GM21576 (cell line): ENCODE measurements at regions not wholly inside any gene's neighbourhood (a gene's known extent, or its start where the extent isn't known, plus 50 kb on each side); places are given as distances from the start of the nearest gene placed in this dataset.

Experiments used
- ATAC-seq: cut with Tn5 transposase; IDR thresholded peaks from one replicate; pipeline ENCODE4 v1.9.1; 2021; ENCODE audit warnings: mild to moderate bottlenecking, moderate library complexity; ENCODE audit not compliant: unreplicated experiment

DNA sequence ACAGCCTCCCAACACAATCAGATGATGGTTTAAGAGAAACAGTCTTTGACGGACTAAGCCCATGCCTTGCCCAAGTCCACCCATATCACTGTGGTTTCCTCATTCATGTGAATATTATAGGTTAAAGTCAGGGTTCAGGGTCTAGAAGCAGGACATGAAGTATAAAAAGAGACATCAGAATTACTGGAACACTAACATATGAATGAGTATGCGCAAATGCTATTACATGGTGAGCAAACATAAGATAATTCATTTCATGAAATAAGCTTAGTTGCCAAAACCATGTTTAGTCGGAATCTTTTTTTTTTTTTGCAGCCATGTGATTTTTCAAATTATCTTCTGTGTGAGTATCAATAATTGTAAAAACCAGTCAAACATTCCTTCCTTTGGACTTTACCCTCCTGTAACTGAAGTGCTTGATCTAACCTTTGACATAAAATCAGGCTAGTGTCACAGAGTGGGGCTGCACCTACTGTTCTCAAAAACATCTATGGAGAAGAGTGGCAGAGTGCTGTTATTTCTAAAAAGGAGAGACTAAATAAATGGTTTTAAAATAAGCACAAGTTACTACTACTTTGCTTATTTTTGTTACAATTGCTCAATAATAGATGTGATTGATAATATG, 84.9 kb upstream of the NRIP1 start:
- no peak for ATAC-seq

GRCh38 chr21:15151385-15152103, 86.7 kb upstream of the NRIP1 start:
- no peak for ATAC-seq

DNA sequence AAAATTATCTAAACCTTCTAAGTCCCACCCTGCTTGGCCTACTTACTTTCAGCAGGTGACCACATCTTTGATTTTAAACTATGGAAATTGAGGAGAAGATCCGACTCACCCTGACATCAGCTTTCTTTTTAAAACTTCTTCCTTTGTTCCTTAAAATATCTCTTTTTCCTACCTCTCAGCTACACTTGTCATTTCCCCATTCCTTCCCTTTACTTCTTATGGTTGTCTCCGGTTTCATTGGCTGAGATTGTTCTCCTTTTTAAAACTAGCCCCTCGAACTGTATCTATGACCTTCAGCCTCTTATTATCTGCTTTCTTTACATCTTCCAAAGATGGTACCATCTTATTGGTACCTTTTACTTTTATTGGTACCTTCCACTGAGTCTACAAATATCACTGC, 87.8 kb upstream of the NRIP1 start:
- no peak for ATAC-seq

GRCh38 chr21:15159382-15160020, 94.7 kb upstream of the NRIP1 start:
- ATAC-seq, result peak; percentile 79

DNA sequence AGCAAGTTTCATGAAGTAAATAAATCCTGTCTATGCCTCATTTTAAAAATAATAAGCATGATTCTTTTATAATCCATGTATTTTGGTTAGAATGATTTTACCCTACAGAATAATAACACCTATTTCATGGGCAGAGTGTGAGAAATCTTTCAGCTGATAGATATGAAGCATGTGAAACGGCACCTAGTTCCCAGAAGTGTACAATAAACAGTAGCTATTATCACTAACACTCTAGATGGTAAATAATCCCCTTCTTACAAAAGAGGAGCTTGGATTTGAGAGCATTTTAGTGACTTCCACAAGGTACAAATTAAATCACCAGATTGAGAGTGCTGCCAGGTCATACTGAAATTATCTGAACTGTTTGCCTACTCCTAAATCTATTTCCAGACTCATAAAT, 95.3 kb upstream of the NRIP1 start:
- ATAC-seq, result no peak

GRCh38 chr21:15162921-15163320, 98.1 kb upstream of the NRIP1 start:
- no peak for ATAC-seq

- ATAC-seq, result no peak
Measured at GRCh38 chr21:15164273-15164672, 99.5 kb upstream of the NRIP1 start.

GRCh38 chr21:15164678-15165303, 100.0 kb upstream of the NRIP1 start:
- no peak for ATAC-seq

- no peak for ATAC-seq
Measured at GRCh38 chr21:15170614-15171013, 105.8 kb upstream of the NRIP1 start.

DNA sequence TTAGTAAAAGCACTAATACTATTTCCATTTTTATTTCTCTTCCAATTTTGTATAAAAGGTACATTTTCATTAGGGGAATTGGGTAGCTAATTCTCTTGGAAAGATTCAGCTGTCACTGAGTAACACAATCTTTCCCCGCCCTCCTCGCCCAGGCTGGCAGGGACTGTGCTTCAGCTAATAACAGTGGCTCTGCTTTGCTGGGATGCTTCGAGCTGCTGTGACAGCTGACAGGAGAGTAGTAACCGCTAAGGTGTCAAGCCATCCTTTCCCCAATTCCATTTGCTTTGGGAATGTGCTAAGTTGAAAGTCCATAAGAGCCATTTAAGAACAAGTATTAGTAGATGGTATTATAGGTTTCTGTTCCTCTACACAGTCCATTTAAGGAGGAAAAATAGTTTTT, 106.7 kb upstream of the NRIP1 start:
- ATAC-seq, result no peak

DNA sequence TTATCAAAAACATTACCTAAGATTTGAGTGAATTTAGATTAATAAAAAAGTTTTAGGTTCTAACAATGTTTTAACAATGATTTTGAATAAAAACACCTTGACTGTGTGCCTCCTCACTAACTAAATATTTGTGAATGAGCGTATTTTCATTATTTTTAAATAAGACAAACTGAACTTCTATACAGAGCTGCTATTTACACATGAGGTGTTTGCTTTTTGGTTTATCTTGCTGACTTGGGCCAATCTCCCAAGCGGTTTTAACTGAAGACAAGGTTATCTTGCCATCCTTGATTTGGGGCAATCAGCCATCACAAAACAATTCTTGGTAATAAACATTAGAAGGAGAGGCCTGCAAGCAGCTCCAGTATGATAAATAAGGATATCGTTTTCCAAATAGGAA, 108.2 kb upstream of the NRIP1 start:
- no peak for ATAC-seq

DNA sequence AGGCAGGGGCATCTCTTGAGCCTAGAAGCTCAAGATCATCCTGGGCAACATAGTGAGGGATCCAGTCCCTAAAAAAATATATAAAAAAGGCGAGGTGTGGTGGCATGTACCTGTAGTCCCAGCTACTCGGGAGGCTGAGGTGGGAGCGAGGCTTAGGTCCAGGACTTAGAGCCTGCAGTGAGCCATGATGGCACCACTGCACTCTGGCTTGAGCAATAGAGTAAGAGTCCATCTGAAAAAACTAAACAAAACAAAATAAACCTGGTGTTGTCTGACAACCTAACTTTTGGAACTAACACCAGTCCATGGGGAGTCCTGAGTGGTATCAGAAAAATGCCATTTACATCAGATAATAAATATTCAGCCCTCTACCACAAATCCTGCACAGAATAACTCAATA, 110.1 kb upstream of the NRIP1 start:
- ATAC-seq, result no peak

DNA sequence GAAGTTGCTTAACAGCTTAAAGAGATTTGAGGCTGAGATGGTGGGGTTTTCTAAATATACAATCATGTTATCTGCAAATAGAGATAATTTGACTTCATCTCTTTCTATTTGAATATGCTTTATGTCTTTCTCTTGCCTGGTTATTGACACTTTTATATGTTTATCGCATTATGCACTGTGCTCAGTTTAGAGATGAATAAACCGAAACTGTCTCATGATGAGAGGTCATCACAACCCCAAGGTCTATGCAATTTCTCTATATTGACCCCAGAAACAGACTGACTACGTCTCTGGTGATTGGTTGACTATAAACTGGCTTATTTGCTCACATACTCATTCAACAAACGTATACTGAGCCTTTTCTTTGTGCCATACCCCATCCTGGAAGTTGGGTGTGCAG, 117.9 kb upstream of the NRIP1 start:
- ATAC-seq, result no peak

DNA sequence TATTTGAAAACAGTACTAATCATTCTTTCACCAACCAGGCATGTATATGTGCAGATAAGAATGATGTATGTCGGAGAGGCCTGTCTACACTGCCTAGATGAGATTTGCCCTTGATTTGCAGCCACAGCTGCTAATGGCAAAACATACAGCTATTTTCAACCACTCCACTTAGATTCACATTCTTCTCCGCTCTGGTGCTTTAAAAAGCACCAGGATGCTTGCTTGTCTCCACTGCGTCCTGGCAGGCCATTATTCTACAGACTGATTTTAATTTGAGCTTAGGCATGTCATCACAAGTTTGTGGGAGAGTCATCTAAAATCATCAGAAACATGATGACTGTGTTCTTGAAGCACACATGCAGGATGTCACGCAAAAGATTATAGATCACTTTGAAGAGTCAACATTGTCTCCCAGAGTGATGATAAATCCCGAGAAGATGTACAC, 119.0 kb upstream of the NRIP1 start:
- ATAC-seq, result no peak

DNA sequence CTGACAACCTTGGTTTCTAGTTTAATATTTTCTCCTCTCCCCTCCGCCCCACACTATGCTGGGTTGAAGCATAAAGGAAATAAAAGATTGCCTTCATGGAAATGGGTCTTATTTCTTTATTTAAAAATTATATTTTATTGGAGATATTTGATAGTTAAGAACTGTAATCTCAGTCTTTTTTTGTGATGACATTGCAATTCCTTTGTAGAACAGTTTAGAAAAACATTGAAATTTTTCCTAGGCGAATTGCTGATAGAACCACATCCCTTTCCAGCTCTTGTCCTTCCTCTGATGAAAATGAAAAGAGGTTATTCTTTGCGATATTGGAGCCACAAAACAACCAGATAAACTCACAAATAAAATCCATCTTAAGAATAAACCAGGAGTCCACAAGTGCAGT, 125.6 kb upstream of the NRIP1 start:
- ATAC-seq, result no peak

DNA sequence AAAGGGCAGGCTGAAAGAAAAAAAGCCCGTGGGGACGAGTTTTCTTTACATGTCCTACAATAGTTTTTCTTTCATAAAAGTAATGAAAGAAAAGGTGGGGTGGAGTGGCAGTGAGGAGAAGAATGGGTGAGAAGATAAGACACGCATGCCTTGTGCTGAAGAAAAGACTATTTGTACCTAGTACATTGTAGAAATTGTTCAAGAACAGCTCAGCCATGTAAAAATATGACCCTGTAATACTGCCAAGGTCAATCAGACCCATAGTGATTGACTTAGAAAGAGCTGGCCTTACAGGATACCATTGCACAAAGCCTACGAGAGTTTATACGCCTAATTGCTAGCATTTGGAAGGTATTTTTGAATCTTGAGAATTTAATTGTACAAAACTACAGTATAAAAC, 126.0 kb upstream of the NRIP1 start:
- no peak for ATAC-seq

- no peak for ATAC-seq
Measured at GRCh38 chr21:15191342-15191741, 126.5 kb upstream of the NRIP1 start.

GRCh38 chr21:15192243-15192642, 127.4 kb upstream of the NRIP1 start:
- no peak for ATAC-seq

DNA sequence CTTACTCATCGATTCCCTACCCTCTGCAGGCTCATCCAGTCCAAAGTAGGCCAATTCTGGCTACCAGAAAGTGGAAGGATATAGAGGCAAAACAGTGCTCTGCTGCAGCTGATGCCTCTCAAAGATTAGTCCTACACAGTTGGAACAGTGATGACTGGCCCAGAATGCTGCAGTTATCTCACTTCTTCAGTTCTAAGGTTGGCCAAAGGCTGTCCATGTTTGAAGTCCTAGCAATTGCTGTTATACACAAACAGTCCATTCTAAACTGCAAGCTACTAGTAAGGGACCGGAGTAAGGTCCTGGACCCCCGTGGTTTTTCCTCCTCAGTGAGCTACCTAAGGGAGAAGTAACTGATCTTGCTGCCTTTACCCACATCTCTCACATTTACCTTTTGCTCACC, 129.1 kb upstream of the NRIP1 start:
- no peak for ATAC-seq

GRCh38 chr21:15195104-15195503, 130.3 kb upstream of the NRIP1 start:
- ATAC-seq, result no peak

DNA sequence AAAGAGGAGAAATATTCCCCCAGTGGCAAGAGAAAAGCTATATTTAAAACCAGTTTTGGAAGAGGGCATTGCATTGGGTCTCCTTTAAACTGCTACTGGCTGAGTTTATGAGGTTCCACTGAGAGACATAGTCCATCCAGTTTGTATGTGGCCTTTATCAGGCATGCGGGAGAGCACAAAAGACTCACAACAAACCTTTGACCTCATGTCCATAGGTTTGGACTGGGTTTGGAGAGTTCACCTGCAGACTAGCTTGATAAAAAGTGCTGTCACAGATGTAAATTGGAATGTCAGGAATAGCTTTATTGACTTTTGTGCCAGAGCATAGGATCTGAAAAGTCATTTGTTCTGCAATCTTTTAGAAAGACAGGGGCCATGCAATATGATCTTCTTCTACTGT, 131.0 kb upstream of the NRIP1 start:
- no peak for ATAC-seq

DNA sequence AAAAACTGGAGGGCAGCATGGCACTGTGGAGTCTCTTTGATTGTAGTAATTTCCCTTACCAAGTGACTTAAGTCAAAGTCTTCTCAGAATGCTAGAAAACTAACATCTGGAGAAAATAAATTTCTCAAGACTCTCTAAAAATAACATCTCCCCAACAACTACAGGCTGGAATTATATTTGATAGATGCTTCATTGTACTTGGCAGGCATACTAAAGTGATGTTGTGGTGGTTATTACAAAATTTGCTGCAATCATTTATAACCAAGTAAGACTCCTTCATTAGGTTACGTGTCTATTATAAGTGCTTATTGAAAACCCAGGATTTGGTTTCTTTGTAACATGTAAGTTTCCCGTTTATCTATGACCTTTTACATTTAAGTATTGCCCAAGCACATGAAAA, 132.9 kb upstream of the NRIP1 start:
- no peak for ATAC-seq
